Prostate gland (tissue), 2 donors: ENCODE measurements at regions not wholly inside any gene's neighbourhood (a gene's known extent, or its start where the extent isn't known, plus 50 kb on each side); places are given as distances from the start of the nearest gene placed in this dataset.

Experiments used
- DNase-seq: peaks from one replicate; pipeline ENCODE4 v3.0.0-alpha.2; 2019; ENCODE audit warnings: low spot score
- H3K27ac ChIP-seq, 2 donors: fragments of 200-600 bp; sonication (generic); 2 replicates each; pipeline ENCODE4 v1.5.1; 2017 to 2019
- H3K27me3 ChIP-seq: fragments of 200-600 bp; sonication (generic); replicated peaks from 2 replicates; pipeline ENCODE4 v1.5.1; 2019; ENCODE audit not compliant: insufficient read depth
- H3K36me3 ChIP-seq, 2 donors: fragments of 200-600 bp; sonication (generic); 1 replicate in 1 of 2; 2 replicates in 1 of 2; pipeline versions ENCODE4 v1.5.1 to v1.8.1; 2017 to 2019
- H3K4me1 ChIP-seq: fragments of 200-600 bp; sonication (generic); replicated peaks from 2 replicates; pipeline ENCODE4 v1.5.1; 2019
- H3K4me3 ChIP-seq, 2 donors: fragments of 200-600 bp; sonication (generic); 2 replicates each; pipeline ENCODE4 v1.5.1; 2017 to 2019
- H3K9me3 ChIP-seq: fragments of 200-600 bp; sonication (generic); 2 replicates; pipeline ENCODE4 v1.5.1; 2017
- POLR2A ChIP-seq: fragments of 450-650 bp; IDR thresholded peaks from one replicate; pipeline ENCODE4 v1.6.1; 2016; ENCODE audit warnings: antibody characterized with exemption, mild to moderate bottlenecking
- POLR2AphosphoS5 ChIP-seq: sonication (generic); formaldehyde crosslinking; IDR thresholded peaks from one replicate; pipeline ENCODE4 v1.6.1; 2017; ENCODE audit warnings: antibody characterized with exemption
- WGBS: methylation state at CpG from one replicate; pipeline ENCODE4 v1.1.5; 2018; 5-methylcytosine and 5-hydroxymethylcytosine counted together
- intact Hi-C: fragments of 100-400 bp; cut with DNase I; formaldehyde crosslinking; loops from one replicate; pipeline ENCODE4 v1.14.2; 2022
- TF ChIP-seq, protein P1 (sequence below), 4 experiments: fragments of 200-600 bp in 2 of 4; fragments of 450-650 bp in 2 of 4; sonication (generic) in 2 of 4; IDR thresholded peaks; 1 replicate in 3 of 4; 2 replicates in 1 of 4; pipeline ENCODE4 v1.5.1; 2016 to 2019; ENCODE audit warnings: antibody characterized with exemption in 4 of 4, mild to moderate bottlenecking in 2 of 4, moderate library complexity in 2 of 4

DNA sequence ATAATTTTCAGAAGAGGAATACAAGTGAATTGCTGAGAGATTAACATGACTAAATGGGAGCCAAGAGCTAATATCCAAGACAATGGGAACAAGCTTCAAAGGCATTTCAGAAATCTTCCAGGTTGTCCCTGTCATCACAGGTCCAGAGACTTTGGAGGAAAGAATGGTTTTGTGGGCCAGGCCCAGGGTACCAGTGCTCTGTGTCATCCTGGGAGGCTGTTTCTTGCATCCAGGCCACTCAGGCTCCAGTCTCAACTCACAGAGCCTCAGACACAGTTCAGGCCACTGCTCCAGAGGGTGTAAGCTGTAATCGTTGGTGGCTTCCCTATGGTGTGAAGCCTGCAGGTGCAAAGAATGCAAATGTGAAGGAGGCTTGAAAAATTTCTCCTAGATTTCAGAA lies 170.4 kb upstream of the NRG3 start:
- H3K4me3 ChIP-seq, result no peak overlapping the region
- no peak overlapping the region for H3K27ac ChIP-seq
- intact Hi-C loops, result no loop called here
- no peak for DNase-seq
- H3K36me3 ChIP-seq, result no peaks in the 10 kb centered on the region
- no peaks in the 10 kb centered on the region for H3K9me3 ChIP-seq
- no peak for TF ChIP-seq POLR2A
- no peak for TF ChIP-seq POLR2AphosphoS5
- TF ChIP-seq, protein P1, sequence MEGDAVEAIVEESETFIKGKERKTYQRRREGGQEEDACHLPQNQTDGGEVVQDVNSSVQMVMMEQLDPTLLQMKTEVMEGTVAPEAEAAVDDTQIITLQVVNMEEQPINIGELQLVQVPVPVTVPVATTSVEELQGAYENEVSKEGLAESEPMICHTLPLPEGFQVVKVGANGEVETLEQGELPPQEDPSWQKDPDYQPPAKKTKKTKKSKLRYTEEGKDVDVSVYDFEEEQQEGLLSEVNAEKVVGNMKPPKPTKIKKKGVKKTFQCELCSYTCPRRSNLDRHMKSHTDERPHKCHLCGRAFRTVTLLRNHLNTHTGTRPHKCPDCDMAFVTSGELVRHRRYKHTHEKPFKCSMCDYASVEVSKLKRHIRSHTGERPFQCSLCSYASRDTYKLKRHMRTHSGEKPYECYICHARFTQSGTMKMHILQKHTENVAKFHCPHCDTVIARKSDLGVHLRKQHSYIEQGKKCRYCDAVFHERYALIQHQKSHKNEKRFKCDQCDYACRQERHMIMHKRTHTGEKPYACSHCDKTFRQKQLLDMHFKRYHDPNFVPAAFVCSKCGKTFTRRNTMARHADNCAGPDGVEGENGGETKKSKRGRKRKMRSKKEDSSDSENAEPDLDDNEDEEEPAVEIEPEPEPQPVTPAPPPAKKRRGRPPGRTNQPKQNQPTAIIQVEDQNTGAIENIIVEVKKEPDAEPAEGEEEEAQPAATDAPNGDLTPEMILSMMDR (IDR thresholded peaks at IDR 0.05), result no peak
- H3K27me3 ChIP-seq, result no peaks in the 10 kb centered on the region
- WGBS, result 33% methylated on average over 1 of the region's 1 CpG
- no peaks in the 10 kb centered on the region for H3K4me1 ChIP-seq

DNA sequence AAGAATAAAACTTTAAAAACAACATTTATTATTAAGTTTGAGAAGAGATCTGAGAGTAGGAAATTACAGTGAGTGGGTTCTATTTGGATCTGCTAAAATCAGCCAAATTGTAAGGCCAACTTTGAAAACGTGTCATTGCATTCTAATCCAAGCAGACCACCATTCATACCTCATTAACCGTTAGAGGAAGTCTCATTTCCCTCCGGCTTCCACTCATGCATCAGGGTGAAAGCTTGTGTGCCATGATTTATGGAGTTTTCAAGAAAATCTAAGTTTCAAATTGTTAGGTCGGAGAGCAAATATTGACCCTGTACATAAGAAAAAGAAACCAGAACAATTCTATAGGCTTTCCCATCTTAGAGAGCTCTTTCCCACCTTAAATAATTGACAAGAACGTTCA lies 166.6 kb upstream of the NRG3 start:
- no peaks in the 10 kb centered on the region for H3K4me1 ChIP-seq
- DNase-seq, result no peak
- H3K9me3 ChIP-seq, result no peaks in the 10 kb centered on the region
- no peaks in the 10 kb centered on the region for H3K36me3 ChIP-seq
- TF ChIP-seq, protein P1 (IDR thresholded peaks at IDR 0.05), result no peak
- no peak for TF ChIP-seq POLR2AphosphoS5
- H3K27me3 ChIP-seq, result no peaks in the 10 kb centered on the region
- intact Hi-C loops, result no loop called here
- H3K27ac ChIP-seq, result no peak overlapping the region
- no peak overlapping the region for H3K4me3 ChIP-seq
- WGBS, result 44% methylated on average over 5 of the region's 5 CpGs

DNA sequence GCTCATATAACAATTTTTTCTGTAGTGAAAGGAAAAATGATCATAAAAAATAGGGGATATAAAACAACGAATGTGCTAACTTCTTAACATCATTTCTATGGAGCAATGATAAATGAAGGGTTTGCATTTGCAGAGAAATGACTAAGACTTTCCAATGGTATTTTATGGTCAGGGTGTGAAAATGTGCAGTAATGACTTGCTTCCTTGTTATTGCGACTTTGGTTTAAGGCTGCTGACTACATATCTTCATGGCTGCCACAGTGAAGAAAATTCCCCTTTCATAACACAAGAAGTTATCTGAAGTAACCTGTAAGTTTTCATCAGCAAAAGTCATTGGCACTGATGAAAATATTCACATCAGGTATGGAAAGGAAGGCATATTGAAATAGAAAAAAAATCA lies 166.1 kb upstream of the NRG3 start:
- Histone ChIP-seq H3K4me1 (no peaks in the 10 kb centered on the region), H3K36me3 (no peaks in the 10 kb centered on the region), H3K9me3 (no peaks in the 10 kb centered on the region), H3K27ac (no peak overlapping the region), H3K4me3 (no peak overlapping the region), H3K27me3 (no peaks in the 10 kb centered on the region)
- WGBS, result 53% methylated on average over 2 of the region's 2 CpGs
- DNase-seq, result no peak
- TF ChIP-seq POLR2A (no peak), POLR2AphosphoS5 (no peak)
- TF ChIP-seq, protein P1 (IDR thresholded peaks at IDR 0.05), result no peak
- intact Hi-C loops, result no loop called here

DNA sequence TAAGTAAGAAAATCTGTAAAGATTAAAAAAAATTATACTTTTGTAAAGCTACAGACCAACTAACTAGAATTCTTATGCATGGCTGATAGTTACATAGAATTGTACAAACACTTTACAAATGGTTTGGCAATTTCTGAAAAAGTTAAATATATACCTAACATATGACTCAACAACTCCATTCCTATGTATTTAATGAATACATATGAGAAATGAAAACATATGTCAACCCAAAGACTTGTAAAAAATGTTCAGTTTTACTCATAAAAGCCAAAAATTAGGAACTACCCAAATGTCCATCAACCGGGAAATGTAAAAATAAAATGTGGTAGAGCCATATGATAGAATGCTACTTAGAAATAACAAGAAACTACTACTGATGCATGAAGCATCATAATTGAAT lies 152.6 kb upstream of the NRG3 start:
- no peak for DNase-seq
- 94% methylated on average over 1 of the region's 1 CpG for WGBS
- H3K4me3 ChIP-seq, result no peak overlapping the region
- H3K27ac ChIP-seq, result no peak overlapping the region
- H3K4me1 ChIP-seq, result no peaks in the 10 kb centered on the region
- intact Hi-C loops, result no loop called here
- H3K36me3 ChIP-seq, result no peaks in the 10 kb centered on the region
- H3K9me3 ChIP-seq, result no peaks in the 10 kb centered on the region
- no peaks in the 10 kb centered on the region for H3K27me3 ChIP-seq
- TF ChIP-seq, protein P1 (IDR thresholded peaks at IDR 0.05), result no peak
- no peak for TF ChIP-seq POLR2AphosphoS5
- TF ChIP-seq POLR2A, result no peak

DNA sequence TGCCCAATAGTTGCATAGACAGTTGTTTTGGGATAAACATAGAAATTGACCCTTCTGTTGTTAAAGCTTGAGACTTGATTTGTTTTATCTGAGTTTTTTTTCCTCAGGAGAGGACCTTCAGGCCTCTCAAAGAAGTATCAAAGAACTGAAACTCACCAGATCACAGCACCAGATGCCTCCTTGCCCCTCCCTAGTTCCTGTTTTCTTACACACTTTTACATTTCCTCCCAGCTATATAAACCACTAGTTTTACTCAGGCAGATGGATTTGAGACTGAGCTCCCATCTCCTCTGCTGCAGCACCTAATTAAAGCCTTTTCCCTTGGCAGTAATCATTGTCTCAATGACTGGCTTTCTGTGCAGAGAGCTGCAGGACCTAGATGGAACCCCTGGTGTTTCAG lies 150.6 kb upstream of the NRG3 start:
- no peaks in the 10 kb centered on the region for H3K27me3 ChIP-seq
- TF ChIP-seq POLR2A (no peak), POLR2AphosphoS5 (no peak)
- TF ChIP-seq, protein P1 (IDR thresholded peaks at IDR 0.05), result no peak
- H3K36me3 ChIP-seq, result no peaks in the 10 kb centered on the region
- no peak overlapping the region for H3K4me3 ChIP-seq
- no peak for DNase-seq
- intact Hi-C loops, result no loop called here
- H3K9me3 ChIP-seq, result no peaks in the 10 kb centered on the region
- H3K4me1 ChIP-seq, result no peaks in the 10 kb centered on the region
- H3K27ac ChIP-seq, result no peak overlapping the region
